ENCODE measurements at regions not wholly inside any gene's neighbourhood (a gene's known extent, or its start where the extent isn't known, plus 50 kb on each side); places are given as distances from the start of the nearest gene placed in this dataset.

GRCh38 chr6:23096876-23097275, 527.5 kb downstream of the HDGFL1 start:
- no peaks in the 10 kb centered on the region for H3K27me3 ChIP-seq
- WGBS, 5 donors = 65 to 80% (median 76%) methylated on average over 1 of the region's 1 CpG

DNA sequence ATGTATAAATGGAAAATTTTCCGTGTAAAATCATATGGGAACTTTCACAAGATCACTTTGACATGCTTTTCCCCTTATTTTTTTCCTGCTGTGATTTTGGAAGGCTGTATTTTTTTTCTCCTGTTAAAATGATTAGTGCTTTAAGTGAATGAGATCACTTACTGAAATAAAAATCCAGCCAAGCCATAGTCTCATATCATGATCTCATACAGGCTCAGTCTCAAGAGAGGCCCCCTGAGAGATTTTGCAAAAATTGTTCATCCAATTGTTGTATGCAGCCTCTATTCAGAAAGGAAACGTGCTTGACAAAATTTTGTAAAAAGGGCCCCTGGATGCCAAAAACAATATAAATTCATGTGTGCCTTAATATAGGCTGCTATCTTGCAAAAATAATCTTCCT, 528.2 kb downstream of the HDGFL1 start:
- peaks cover 0 to 10% (median 3%) of the 10 kb centered on the region in 4 donors for H3K9me3 ChIP-seq
- TF ChIP-seq EP300 (IDR thresholded peaks at IDR 0.05) (no peak), POLR2A (IDR thresholded peaks at IDR 0.05) (no peak), POLR2AphosphoS5 (IDR thresholded peaks at IDR 0.05) (no peak), CTCF (IDR thresholded peaks at IDR 0.05) (no peak)
- no peak overlapping the region for H3K27ac ChIP-seq
- intact Hi-C loops (cut with DNase I; ENCODE audit: low total_unique reads) = no loop called here
- peak in 1 of 2 donors; percentile 69 for DNase-seq
- no peaks in the 10 kb centered on the region for H3K27me3 ChIP-seq
- no peaks in the 10 kb centered on the region for H3K36me3 ChIP-seq
- H3K4me1 ChIP-seq = no peaks in the 10 kb centered on the region
- H3K4me3 ChIP-seq = no peak overlapping the region
- 46 to 70% (median 59%) methylated on average over 2 of the region's 2 CpGs for WGBS, 5 donors

More at GRCh38 chr6:23096876-23097275, 527.5 kb downstream of the HDGFL1 start:
- no peak overlapping the region for H3K4me3 ChIP-seq
- TF ChIP-seq EP300 (IDR thresholded peaks at IDR 0.05) (no peak), CTCF (IDR thresholded peaks at IDR 0.05) (no peak), POLR2A (IDR thresholded peaks at IDR 0.05) (no peak), POLR2AphosphoS5 (IDR thresholded peaks at IDR 0.05) (no peak)
- no peaks in the 10 kb centered on the region for H3K36me3 ChIP-seq
- peaks cover 0 to 10% (median 3%) of the 10 kb centered on the region in 4 donors for H3K9me3 ChIP-seq
- no peak for DNase-seq
- no peak overlapping the region for H3K27ac ChIP-seq
- intact Hi-C loops (cut with DNase I; ENCODE audit: low total_unique reads) = no loop called here
- no peaks in the 10 kb centered on the region for H3K4me1 ChIP-seq

GRCh38 chr6:23106951-23107350, 537.6 kb downstream of the HDGFL1 start:
- WGBS, 5 donors = 60 to 68% (median 64%) methylated on average over 2 of the region's 2 CpGs
- H3K9me3 ChIP-seq = no peaks in the 10 kb centered on the region
- intact Hi-C loops (cut with DNase I; ENCODE audit: low total_unique reads) = no loop called here
- H3K36me3 ChIP-seq = no peaks in the 10 kb centered on the region
- no peak for DNase-seq
- no peaks in the 10 kb centered on the region for H3K27me3 ChIP-seq
- no peaks in the 10 kb centered on the region for H3K4me1 ChIP-seq
- TF ChIP-seq EP300 (IDR thresholded peaks at IDR 0.05) = no peak
- TF ChIP-seq POLR2AphosphoS5 (IDR thresholded peaks at IDR 0.05) = no peak
- no peak for TF ChIP-seq POLR2A (IDR thresholded peaks at IDR 0.05)
- no peak for TF ChIP-seq CTCF (IDR thresholded peaks at IDR 0.05)
- no peak overlapping the region for H3K27ac ChIP-seq
- no peak overlapping the region for H3K4me3 ChIP-seq

- Histone ChIP-seq H3K27me3 (no peaks in the 10 kb centered on the region), H3K4me1 (no peaks in the 10 kb centered on the region), H3K4me3 (no peak overlapping the region), H3K9me3 (peaks cover 6 to 27% (median 17%) of the 10 kb centered on the region in 4 donors), H3K36me3 (no peaks in the 10 kb centered on the region), H3K27ac (no peak overlapping the region)
- 84 to 96% (median 92%) methylated on average over 1 of the region's 1 CpG for WGBS, 5 donors
- TF ChIP-seq CTCF (IDR thresholded peaks at IDR 0.05) (no peak), POLR2AphosphoS5 (IDR thresholded peaks at IDR 0.05) (no peak), EP300 (IDR thresholded peaks at IDR 0.05) (no peak), POLR2A (IDR thresholded peaks at IDR 0.05) (no peak)
- intact Hi-C loops (cut with DNase I; ENCODE audit: low total_unique reads) = no loop called here
- DNase-seq = no peak
Measured at GRCh38 chr6:23111984-23112383, 542.6 kb downstream of the HDGFL1 start.

Measured in stomach (tissue), 8 donors.